ENCODE measurements at regions not wholly inside any gene's neighbourhood (a gene's known extent, or its start where the extent isn't known, plus 50 kb on each side); places are given as distances from the start of the nearest gene placed in this dataset.

DNA sequence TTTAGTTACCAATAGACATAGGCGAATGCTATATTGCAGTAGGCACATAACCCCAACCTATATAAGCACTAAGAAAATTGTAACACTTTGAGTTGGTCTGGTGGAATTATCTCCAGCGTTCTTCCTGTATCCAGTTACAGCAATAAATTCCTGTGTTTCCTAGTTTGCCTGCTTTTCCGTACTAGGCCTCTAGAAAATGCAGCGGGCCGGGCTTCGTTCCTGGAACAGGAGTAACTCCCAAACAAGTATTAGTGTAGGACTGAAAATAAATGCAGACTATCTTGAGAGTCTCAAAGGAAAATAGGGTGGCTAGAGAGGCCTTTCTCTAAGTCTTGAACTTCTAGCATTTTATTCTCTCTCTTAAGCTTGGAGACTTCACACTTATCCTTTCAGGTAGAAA is 159.8 kb downstream of the OR13H1 start:
- DNase-seq: no peak

DNA sequence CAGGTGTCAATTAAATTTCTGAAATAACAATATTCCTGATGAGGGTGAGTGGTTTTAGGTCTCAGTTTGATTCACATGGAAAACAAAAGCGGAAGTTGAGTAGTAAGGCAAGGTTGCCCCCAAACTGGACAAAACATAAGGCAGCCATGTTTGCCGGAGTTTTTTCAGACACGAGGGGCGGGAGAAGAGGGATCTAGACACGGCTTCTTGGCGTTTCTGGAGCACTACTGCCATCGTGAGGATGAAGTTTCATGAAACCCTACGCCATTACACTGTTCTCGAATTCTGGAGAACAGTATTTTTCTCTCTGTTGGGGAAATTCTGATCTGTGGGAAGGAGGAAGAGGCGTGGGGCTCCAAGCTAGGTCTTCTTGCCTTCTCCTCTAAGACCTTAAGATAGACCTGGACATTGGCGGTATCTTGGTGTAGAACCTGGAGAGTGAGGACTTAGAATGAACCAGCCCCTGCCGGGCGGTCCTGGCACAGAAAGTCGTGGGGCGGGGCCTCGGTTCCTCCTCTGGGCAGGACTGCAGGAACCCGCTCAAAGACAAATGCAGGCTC is 160.3 kb downstream of the OR13H1 start:
- peak in 25 of 56 donors; percentile 29 to 84 (median 73) for DNase-seq

DNA sequence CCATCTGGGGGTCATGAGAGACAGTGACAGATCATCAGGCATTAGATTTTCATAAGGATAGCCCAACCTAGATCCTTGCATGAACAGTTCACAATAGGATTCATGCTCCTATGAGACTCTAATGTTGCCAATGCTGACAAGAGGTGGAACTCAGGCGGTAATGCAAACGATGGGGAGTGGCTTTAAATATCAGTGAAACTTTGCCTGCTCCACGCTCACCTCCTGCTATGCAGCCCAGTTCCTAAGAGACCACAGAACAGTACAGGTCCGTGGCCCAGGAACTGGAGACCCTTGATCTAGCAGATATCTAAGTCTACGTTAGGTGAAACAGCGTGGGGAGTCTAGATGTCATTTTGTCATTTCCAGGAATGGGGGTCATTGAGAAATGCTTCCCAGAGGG is 165.7 kb downstream of the OR13H1 start:
- no peak for DNase-seq

DNA sequence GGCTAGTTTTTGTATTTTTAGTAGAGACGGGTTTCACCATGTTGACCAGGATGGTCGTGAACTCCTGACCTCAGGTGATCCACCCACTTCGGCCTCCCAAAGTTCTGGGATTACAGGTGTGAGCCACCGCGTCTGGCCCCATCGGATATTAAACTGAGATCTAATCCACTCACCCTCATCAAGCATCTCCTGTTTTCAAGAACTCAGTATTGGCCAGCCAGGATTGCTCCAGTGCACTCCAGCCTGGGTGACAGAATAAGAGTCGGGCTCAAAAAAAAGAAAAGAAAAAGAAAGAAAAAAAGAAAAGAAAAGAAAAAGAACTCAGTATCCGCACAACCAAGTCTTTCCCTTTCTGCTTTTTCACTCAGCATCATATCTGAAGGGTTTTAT is 167.6 kb downstream of the OR13H1 start:
- no peak for DNase-seq

DNA sequence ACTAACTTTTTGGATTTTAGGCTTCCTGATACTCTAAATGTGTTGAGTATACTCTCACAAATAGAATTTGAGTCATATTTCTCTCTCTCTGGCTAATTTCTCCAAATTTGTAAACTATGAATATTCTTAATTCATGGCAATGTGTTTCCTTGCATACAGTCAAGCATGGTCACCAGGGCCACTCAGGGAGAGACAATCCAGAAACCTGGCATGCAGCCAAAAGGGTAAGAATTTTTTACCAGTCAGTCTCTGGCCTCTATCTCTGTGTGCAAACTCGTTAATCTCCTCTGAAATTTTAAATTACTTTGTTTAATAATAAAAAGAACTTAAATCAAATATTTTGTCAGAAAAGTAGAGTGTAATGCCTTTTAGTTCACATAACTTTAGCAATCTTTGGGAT is 179.8 kb downstream of the OR13H1 start:
- no peak for DNase-seq

DNA sequence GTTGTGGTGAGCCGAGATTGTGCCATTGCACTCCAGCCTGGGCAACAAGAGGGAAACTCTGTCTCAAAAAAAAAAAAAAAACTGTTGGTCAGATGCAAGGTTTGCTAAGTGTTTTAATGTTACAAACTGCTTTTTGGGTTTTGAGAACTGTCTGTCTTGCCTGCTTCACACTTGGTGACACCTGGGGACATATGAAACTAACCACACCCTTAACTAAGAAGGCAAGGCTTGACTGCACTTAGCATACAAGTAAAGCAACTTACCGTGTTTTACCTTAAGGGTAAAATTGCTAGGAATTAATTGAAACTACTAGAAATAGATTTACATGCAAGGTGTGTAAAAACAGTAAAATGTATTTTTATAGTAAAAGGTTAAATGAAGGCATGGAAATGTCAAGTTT is 180.4 kb downstream of the OR13H1 start:
- no peak for DNase-seq

DNA sequence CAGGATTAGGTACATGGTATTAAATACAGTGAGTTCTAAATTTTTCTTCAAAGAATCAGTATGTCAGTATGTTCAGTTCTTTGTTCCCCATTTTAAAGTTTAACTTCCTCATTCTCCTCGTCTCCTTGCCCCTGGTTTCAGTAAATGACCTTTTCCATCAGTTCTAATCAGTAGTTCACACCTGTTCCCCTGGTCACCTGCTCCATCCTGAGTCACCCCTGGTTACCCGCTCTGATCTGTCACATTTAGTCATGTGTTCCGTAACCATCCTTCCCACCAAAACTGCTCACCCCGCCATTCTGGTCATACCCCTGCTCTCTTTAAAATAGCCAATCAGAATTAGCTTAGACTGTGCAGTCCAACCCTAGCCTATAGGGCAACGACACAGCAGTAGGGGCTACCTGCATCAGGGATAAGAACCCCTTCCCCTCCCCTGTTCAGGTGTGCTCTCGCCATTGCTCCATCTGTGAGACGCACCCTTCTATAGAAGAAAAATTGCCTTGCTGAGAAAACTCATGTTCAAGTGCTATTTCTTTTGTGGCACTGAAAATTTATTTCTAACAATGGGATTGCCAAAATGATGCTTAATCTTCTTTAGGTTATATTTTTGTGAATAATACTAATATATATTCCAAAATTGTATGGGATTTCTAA is 181.3 kb downstream of the OR13H1 start:
- no peak for DNase-seq

DNA sequence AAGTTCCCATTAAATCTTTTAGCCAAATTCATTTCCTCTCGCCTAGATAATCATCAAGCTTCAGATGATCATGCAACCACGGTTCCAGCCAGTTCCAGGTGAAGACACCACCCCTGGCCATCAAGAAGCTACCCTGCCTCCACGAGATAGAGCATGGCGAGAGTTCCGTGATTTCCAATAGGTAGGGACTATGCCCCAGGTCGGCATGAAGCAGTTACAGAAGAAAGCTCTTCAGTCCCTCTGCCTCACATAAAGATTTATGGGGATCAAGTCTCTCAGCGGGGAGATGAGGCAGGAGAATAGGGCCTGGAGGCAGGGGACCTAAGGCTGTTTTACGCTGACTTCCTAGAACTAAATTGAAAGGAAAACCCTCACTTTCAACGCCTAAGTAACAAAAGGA is 183.9 kb downstream of the OR13H1 start:
- DNase-seq: no peak

DNA sequence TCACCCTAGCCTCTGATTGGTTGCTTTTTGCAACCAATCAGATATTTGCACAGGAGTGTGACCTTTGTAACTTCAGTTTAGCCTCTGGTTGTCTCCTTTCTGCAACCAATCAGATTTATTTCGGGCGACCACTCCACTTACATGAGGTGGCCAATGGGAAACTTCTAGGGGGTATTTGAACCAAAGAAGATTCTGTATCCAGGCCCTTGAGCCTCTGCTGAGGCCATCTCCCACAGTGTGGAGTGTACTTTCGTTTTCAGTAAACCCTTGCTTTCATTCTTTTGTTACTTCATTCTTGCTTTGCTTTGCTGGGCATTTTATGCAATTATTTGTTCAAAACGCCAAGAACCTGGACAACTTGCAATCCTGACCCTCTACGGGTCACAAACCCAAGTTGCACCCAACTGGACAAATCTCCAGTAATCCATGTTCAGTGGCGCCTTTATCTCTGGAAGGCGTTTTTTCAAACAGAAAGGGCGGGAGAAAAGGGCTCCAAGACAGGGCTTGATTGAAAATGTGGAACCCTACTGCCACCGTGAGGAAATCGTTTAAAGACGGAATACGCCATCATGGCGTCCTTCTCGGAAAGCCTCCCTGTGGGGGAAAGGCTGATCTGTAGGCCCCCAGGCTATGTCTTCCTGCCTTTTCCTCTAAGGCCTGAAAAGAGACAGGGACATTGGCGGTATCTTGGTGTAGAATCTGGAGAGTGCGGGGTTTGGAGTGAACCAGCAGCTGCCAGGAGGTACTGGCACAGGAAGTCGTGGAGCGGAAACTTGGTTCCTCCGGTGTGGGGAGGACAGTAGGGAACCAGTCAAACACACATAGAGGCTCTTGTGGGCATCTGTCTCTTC is 184.6 kb downstream of the OR13H1 start:
- DNase-seq: peak in 25 of 56 donors; percentile 18 to 86 (median 69)

DNA sequence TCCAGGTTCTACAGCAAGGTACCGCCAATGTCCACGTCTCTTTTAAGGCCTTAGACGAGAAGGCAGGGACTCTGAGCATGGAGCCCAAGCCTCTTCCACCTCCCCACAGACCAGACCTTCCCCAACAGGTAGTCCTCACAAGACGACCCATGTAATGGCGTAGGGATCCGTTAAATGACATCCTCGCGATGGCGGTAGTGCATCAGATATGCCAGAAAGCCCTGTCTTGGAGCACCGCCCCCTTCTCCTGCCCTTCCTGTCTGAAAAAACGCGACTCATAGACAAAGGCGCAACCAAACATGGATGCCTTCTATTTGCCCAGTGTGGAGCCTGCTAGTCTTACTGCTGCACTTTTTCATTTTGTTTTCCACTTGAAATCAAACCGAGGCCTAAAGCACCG is 185.4 kb downstream of the OR13H1 start:
- DNase-seq: peak in 25 of 56 donors; percentile 18 to 91 (median 79)

DNA sequence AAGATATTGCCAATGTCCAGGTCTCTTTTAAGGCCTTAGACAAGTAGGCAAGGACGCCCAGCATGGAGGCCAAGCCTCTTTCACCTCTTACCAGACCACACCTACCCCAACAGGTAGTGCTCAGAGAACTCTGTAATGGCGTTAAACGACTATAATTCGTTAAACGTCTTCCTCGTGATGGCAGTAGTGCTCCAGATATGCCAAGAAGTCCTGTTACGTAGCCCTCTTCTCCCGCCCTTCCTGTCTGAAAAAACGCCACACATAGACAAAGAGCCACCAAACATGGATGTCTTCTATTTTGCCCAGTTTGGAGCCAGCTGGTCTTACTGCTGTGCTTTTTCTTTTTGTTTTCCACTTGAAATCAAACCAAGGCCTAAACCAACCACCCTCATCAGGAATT is 190.7 kb downstream of the OR13H1 start:
- peak in 24 of 56 donors; percentile 3 to 83 (median 66) for DNase-seq

DNA sequence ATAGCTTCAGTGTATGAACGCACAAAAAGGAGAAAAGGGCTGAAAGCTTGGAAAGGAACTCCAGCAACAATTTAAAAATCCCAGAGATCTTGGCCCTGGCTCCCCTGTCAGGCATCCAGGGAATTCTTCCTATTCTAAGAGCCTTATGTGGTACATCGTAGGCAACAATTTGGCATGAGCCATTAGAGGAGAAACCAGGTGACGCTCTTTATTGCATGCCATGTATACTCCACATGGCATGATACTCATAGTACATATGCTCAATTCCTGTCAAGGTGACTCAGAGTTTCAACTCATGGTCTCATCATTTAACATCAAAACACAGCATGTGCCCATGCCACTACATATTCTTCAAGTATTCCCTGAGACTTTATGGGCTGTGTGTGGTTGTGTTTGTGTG is 191.3 kb downstream of the OR13H1 start:
- DNase-seq: peak in 2 of 56 donors; percentile 0 to 6

DNA sequence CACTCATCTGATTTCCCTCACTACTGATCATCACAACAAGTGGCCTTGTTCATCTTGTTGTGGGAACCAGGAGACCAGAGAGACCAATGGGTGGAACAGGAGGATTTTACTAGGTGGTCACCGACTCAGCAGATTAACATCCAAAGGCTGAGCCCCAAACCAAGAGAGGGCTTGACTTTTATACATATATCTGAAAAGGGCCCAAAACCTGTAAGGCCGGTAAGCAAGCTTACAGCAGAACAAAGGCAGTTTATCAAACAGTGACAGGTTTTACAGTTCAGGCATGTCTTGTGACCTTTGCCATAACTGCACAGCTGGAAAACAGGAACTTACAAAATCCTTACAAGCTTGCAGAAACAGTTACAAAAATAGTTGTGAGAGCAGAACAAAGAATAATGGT is 195.9 kb downstream of the OR13H1 start:
- DNase-seq: no peak

DNA sequence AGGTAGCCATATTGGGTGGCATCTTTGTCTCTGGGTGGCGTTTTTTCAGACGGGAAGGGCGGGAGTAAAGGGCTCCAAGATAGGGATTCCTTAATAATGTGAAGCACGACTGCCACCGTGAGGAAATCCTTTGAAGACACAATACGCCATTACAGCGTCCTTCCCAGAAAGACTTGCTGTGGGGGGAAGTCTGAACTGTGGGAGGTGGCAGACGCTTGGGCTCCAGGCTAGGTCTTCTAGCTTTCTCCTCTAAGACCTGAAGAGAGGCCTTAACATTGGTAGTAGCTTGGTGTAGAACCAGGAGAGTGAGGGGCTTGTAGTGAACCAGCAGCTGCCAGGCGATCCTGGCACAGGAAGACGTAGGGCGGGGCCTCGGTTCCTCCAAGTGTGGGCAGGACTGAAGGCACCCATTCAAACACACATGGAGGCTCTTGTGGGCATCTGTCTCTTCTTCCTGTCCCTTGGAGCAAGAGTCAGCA is 197.3 kb downstream of the OR13H1 start:
- DNase-seq: peak in 26 of 56 donors; percentile 0 to 91 (median 76)

DNA sequence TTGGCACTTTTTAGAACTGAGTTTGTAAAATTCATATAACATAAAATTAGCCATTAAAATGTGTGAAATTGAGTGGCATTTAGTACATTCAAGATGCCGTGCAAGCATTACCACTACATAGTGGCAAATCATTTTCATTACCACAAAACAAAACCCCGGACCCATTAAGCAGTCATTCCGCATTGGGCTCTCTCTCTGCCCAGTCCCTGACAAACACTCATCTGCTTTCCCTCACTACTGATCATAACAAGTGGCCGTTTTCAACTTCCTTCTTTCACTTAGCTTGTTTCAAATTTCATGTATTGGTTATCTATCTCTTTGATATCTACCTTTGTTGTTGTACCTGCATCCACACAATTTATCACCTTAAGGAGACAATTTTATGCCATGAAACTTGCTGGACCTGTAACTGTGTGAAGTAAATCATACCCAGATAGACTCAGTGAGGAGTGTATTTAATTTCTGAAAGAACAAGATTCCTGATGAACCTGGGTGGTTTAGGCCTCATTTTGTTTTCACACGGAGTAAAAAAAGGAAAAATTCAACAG is 202.1 kb downstream of the OR13H1 start:
- no peak for DNase-seq

DNA sequence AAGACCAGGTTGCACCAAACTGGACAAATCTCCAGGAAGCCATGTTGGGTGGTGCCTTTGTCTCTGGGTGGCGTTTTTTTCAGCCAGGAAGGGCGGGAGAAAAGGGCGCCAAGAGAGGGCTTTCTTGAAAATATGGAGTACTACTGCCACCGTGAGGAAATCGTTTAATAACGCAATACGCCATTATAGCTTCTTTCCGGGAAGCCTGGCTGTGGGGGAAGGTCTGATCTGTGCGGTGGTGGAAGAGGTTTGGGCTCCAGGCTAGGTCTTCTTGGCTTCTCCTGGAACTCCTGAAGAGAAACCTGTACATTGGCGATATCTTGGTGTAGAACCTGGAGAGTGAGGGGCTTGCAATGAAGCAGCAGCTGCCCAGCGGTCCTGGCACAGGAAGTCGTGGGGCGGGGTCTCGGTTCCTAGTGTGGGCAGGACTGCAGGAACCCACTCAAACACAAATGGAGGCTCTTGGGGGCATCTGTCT is 202.7 kb downstream of the OR13H1 start:
- DNase-seq: peak in 25 of 56 donors; percentile 24 to 85 (median 69)

DNA sequence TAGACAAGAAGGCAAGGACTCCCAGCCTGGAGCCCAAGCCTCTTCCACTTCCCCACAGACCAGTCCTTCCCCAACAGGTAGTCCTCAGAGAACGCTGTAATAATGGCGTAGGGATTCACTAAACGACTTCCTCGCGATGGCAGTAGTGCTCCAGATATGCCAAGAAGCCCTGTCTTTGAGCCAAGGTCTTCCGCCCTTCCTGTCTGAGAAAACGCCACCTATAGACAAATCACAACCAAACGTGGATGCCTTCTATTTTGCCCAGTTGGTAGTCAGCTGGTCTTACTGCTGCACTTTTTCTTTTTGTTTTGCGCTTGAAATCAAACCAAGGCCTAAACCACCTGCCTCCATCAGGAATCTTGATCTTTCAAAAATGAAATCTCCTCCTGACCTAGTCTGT is 203.3 kb downstream of the OR13H1 start:
- peak in 25 of 56 donors; percentile 21 to 80 (median 63) for DNase-seq

DNA sequence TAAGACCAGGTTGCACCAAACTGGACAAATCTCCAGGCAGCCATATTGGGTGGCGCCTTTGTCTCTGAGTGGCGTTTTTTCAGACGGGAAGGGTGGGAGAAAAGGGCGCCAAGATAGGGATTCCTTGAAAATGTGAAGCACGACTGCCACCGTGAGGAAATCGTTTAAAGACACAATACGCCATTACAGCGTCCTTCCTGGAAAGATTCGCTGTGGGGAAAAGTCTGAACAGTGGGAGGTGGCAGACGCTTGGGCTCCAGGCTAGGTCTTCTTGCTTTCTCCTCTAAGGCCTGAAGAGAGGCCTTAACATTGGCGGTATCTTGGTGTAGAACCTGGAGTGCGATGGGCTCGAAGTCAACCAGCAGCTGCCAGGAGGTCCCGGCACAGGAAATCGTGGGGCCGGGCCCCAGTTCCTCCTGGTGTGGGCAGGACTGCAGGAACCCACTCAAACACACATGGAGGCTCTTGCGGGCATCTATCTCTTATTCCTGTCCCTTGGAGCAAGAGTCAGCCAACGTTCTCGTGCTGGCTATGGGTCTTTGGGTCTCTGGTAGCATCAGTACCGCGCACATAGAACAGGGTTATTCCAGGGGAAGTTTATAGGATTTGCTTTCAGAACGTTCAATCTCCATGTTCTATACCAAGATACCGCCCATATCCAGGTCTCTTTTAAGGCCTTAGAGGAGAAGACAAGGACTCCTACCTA is 208.8 kb downstream of the OR13H1 start:
- peak in 25 of 56 donors; percentile 17 to 85 (median 71) for DNase-seq

DNA sequence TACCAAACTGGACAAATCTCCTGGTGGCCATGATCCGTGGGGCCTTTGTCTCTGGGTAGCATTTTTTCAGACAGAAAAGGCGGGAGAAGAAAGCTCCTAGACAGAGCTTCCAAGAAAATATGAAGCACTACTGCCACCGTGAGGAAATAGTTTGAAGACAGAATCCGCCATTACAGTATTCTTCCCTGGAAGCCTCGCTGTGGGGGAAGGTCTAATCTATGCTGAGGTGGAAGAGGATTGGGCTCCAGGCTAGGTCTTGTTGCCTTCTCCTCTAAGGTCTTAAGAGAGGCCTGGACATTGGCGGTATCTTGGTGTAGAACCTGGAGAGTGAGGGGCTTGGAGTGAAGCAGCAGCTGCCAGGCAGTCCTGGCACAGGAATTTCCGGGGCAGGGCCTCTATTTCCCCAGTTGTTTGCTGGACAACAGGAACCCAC is 218.9 kb downstream of the OR13H1 start:
- peak in 27 of 56 donors; percentile 0 to 78 (median 48) for DNase-seq

DNA sequence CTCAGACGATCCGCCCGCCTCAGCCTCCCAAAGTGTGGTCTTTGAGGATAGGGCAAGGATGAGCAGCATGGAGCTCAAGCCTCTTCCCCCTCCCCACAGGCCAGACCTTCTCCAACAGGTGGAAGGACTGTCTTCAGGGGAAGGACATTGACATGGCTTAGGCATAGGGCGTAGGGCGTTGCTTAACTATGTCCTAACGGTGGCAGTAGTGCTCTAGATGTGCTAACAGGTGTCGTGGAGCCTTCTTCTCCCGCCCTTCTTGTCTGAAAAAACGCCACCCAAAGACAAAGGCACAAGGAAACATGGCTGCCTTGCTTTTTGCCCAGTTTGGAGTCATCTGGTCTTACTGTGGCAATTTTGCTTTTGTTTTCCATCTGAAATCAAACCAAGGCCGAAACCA is 219.8 kb downstream of the OR13H1 start:
- DNase-seq: peak in 25 of 56 donors; percentile 0 to 82 (median 60)

DNA sequence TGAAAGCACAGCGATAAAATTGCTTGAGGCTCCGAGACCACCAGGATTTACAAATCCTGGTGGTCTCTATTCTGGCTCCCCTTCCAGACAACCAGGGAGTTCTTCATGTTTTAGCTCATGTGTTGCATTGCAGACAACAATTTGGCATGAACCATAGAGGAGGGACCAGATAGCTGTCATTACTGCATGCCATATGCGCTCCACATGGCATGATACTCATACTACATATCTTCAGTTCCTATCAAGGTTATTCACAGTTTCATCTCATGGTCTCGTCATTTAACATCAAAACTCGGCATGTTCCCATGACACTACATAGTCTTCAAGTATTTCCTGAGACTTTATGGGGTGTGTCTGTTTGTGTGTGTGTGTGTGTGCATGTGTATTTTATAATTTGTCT is 220.3 kb downstream of the OR13H1 start:
- no peak for DNase-seq

Measured in nucleus accumbens (tissue), 56 donors.